Naive thymus-derived CD8-positive, alpha-beta T cell (primary cell): ENCODE measurements at regions not wholly inside any gene's neighbourhood (a gene's known extent, or its start where the extent isn't known, plus 50 kb on each side); places are given as distances from the start of the nearest gene placed in this dataset.

ENCODE experiments used
- ATAC-seq, 2 donors: fragments of 150-1000 bp; cut with Tn5 transposase in 1 of 2; sonication (Bioruptor Pico), chemical (Tn5 transposase) in 1 of 2; 1 replicate in 1 of 2; 2 replicates in 1 of 2; pipeline ENCODE4 v1.10.0; 2021; ENCODE audit warnings: mild to moderate bottlenecking in 2 of 2, moderate library complexity in 2 of 2
- POLR2A ChIA-PET: fragments of 350-600 bp; sonication (Branson Sonifier 250); formaldehyde crosslinking; loops from one replicate; lab custom pipeline; 2021; ENCODE audit warnings: antibody characterized with exemption; lab: Charles Lee
- DNase-seq, 10 donors: peaks; one replicate each; pipeline versions ENCODE4 v3.0.0 to v3.0.0-alpha.2; 2020 to 2022
- H3K27ac Mint-ChIP-seq, 10 donors: one replicate each; pipeline ENCODE4 v1.8.0; 2020 to 2022; ENCODE audit warnings: mild to moderate bottlenecking in 10 of 10, mixed read lengths in 10 of 10, moderate library complexity in 4 of 10, inconsistent platforms in 1 of 10
- H3K27me3 Mint-ChIP-seq, 5 donors: one replicate each; pipeline ENCODE4 v1.8.0; 2021 to 2022; ENCODE audit warnings: mixed read lengths in 5 of 5
- H3K36me3 Mint-ChIP-seq, 3 donors: one replicate each; pipeline ENCODE4 v1.8.0; 2020 to 2022; ENCODE audit warnings: mixed read lengths in 3 of 3, mild to moderate bottlenecking in 2 of 3, inconsistent platforms in 1 of 3
- H3K4me1 Mint-ChIP-seq, 4 donors: one replicate each; pipeline ENCODE4 v1.8.0; 2021 to 2022; ENCODE audit warnings: mixed read lengths in 4 of 4
- H3K4me3 Mint-ChIP-seq, 10 donors: one replicate each; pipeline ENCODE4 v1.8.0; 2020 to 2022; ENCODE audit warnings: mild to moderate bottlenecking in 10 of 10, mixed read lengths in 10 of 10, moderate library complexity in 6 of 10, inconsistent platforms in 1 of 10
- H3K9me3 Mint-ChIP-seq, 9 donors: one replicate each; pipeline ENCODE4 v1.8.0; 2020 to 2022; ENCODE audit warnings: mixed read lengths in 9 of 9, mild to moderate bottlenecking in 3 of 9, inconsistent platforms in 1 of 9, moderate library complexity in 1 of 9

DNA sequence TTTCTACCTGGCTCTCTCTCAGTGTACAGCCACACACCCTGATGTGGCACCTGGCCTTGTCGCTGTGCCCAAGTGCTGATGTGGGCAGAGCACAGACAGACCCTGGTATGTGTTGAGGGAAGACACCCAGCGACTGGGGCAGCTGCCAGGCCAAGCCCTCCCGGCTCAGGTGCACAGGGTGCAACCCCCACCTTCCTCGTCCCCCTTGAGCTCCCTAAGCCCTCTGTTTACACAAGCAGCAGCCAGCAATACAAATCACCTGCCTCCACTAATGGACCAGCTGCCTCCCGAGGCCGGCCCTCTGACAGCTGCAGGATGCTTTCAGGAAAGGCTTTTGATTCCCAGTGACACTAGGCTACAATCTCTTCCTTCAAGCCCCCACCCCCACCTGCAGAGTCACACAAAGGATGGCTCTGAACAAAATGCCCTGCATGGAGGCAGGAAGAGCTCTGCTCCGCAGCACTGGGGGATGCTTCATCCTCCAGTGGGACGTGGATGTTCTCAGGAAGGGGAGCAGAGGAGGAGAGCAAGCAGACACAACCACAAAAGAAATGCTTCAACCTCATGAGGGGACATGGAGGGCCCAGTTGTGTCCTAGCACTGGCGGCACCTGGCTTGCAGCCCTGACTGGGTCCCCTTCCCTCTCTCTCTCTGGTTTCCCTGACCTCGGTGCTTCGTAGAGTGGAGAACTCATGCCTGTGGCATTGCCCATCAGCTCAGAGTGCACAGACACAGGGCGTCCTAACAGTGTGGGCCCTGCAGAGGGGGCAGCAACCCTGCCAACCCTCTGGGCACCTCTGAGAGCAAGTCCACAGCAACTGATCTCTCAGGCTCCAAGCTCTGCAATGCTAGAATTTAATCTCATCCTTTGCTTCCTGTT lies 140.8 kb downstream of the BARX1 start:
- ATAC-seq, result no peak
- DNase-seq, result no peak
- Mint-ChIP-seq H3K36me3 (no peaks in the 10 kb centered on the region), H3K27me3 (peaks cover 15 to 56% (median 36%) of the 10 kb centered on the region in 5 donors), H3K9me3 (peaks cover 0 to 3% (median 0%) of the 10 kb centered on the region in 9 donors), H3K4me1 (no peaks in the 10 kb centered on the region), H3K4me3 (no peak overlapping the region), H3K27ac (peak overlapping the region in 1 of 10 donors; percentile 17)
- POLR2A ChIA-PET, result no interaction called here

DNA sequence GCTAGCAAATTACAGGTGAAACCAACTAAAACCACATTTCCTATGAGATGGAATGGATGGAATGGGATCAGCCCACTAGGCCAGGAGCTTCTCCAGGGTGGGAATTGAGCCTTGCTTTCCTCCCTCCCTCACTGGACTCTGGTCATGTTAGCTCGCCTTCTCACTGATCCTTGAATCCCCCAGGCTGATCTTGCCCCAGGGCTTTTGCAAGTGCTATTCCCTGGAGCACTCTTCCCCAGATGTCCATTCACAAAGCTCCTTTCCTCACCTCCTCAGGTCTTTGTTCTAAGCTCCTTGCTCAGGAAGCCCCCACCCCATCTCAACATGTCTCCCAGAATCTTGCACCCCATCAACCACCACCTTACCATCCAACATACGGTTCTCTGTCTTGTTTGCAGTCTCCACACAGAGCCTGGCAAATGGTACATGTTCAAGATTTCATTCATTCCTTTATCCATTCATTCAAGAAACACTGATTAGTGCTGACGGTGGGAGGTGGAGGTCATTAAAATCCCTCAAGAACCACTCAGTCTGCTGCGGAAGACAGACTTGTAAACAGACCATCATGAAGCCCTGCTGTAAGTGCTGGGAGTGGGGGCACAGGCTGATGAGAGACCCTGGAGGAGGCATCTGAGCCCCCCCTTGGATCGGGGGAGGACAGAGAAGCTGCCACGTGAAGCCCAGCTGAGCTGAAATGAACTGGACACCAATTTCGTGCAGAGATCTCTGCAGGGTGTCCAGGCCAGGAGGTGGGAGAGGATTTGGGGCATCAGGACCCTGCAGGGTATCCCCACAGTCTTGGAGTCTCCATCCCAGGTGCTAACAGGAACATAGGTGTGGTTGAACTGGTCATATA lies 141.7 kb downstream of the BARX1 start:
- H3K4me3 Mint-ChIP-seq, result no peak overlapping the region
- ATAC-seq (no peak), DNase-seq (no peak)
- peaks cover 0 to 3% (median 0%) of the 10 kb centered on the region in 9 donors for H3K9me3 Mint-ChIP-seq
- no peaks in the 10 kb centered on the region for H3K4me1 Mint-ChIP-seq
- H3K36me3 Mint-ChIP-seq, result no peaks in the 10 kb centered on the region
- H3K27me3 Mint-ChIP-seq, result peaks cover 15 to 50% (median 31%) of the 10 kb centered on the region in 5 donors
- POLR2A ChIA-PET, result no interaction called here
- no peak overlapping the region for H3K27ac Mint-ChIP-seq

GRCh38 chr9:93812410-93812668 lies 142.8 kb downstream of the BARX1 start:
- no peak overlapping the region for H3K4me3 Mint-ChIP-seq
- DNase-seq (no peak), ATAC-seq (no peak)
- H3K27me3 Mint-ChIP-seq, result peaks cover 15 to 44% (median 23%) of the 10 kb centered on the region in 5 donors
- no peaks in the 10 kb centered on the region for H3K4me1 Mint-ChIP-seq
- POLR2A ChIA-PET, result no interaction called here
- H3K27ac Mint-ChIP-seq, result no peak overlapping the region
- no peaks in the 10 kb centered on the region for H3K36me3 Mint-ChIP-seq
- peaks cover 0 to 3% (median 0%) of the 10 kb centered on the region in 9 donors for H3K9me3 Mint-ChIP-seq

- DNase-seq (no peak), ATAC-seq (no peak)
- Mint-ChIP-seq H3K27ac (no peak overlapping the region), H3K4me3 (no peak overlapping the region), H3K36me3 (peaks cover 0 to 3% (median 0%) of the 10 kb centered on the region in 3 donors), H3K9me3 (peaks cover 0 to 12% (median 5%) of the 10 kb centered on the region in 9 donors), H3K4me1 (no peaks in the 10 kb centered on the region), H3K27me3 (peaks cover 5 to 27% (median 18%) of the 10 kb centered on the region in 5 donors)
- POLR2A ChIA-PET, result interaction anchor here (0.6 kb wide), 1 partner anchor 12 kb away, joined by 6 read pairs; no protein-coding TSS in a partner anchor
Measured at GRCh38 chr9:93810028-93810971, 144.9 kb downstream of the BARX1 start.

- Mint-ChIP-seq H3K36me3 (peaks cover 0 to 3% (median 0%) of the 10 kb centered on the region in 3 donors), H3K27ac (peak overlapping the region in 1 of 10 donors; percentile 18), H3K27me3 (peaks cover 8 to 29% (median 14%) of the 10 kb centered on the region in 5 donors), H3K4me1 (no peaks in the 10 kb centered on the region), H3K4me3 (no peak overlapping the region), H3K9me3 (peaks cover 0 to 19% (median 5%) of the 10 kb centered on the region in 9 donors)
- ATAC-seq (no peak), DNase-seq (no peak)
- POLR2A ChIA-PET, result interaction anchor here (0.6 kb wide), 1 partner anchor 13 kb away, joined by 6 read pairs; no protein-coding TSS in a partner anchor
Measured at GRCh38 chr9:93809204-93809940, 145.8 kb downstream of the BARX1 start.

DNA sequence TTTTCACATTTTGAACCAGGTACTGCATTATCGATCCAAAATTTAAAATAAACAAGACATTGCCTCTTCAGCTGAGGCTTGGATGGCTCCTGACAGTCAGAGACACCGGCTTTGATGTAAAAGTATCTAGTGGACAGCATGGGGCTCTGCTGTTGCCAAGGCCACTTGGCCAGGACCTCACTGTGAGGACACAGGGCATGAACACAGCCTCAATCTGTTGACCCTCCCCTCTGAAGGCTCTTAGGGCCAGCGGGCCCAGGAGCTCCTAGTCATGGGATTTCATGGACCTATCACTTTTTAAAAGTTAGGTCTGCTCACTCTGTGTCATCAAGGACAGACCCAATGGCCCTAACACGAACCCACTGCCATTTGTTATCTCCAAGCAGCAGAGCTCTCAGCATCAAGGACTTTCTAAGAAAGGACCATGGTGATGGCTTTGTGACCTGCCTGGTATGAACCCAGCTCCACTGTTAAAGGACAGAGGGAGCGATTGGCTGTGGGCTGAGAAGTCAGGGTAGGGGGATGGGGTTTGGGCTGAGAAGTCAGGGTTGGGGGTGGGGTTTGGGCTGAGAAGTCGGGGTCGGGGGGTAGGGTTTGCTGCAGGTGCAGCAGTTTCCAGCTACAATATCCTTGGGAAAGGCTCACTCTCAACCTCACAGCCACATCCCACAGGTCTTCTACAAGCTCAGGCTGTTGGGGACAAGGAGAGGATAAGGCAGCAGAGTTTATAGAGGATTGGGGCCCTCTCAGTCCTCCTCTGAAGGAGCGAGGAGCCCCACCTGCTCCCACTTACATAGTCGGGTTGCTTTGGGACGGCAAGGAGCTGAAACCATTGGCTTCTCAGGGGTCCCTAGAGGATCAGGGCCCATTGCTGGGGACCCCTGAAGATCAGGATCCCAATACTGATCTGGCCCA lies 146.8 kb downstream of the BARX1 start:
- H3K36me3 Mint-ChIP-seq, result peaks cover 0 to 3% (median 0%) of the 10 kb centered on the region in 3 donors
- no peak for ATAC-seq
- POLR2A ChIA-PET, result no interaction called here
- H3K27me3 Mint-ChIP-seq, result peaks cover 5 to 25% (median 10%) of the 10 kb centered on the region in 5 donors
- H3K4me1 Mint-ChIP-seq, result no peaks in the 10 kb centered on the region
- H3K27ac Mint-ChIP-seq, result no peak overlapping the region
- DNase-seq, result no peak
- H3K4me3 Mint-ChIP-seq, result no peak overlapping the region
- H3K9me3 Mint-ChIP-seq, result peaks cover 0 to 26% (median 6%) of the 10 kb centered on the region in 9 donors

GRCh38 chr9:93807166-93808074 lies 147.7 kb downstream of the BARX1 start:
- ATAC-seq (no peak), DNase-seq (no peak)
- peaks cover 0 to 26% (median 6%) of the 10 kb centered on the region in 9 donors for H3K9me3 Mint-ChIP-seq
- POLR2A ChIA-PET, result no interaction called here
- H3K4me1 Mint-ChIP-seq, result no peaks in the 10 kb centered on the region
- H3K27me3 Mint-ChIP-seq, result peaks cover 4 to 27% (median 14%) of the 10 kb centered on the region in 5 donors
- no peak overlapping the region for H3K4me3 Mint-ChIP-seq
- H3K27ac Mint-ChIP-seq, result no peak overlapping the region
- H3K36me3 Mint-ChIP-seq, result peaks cover 0 to 3% (median 0%) of the 10 kb centered on the region in 3 donors

DNA sequence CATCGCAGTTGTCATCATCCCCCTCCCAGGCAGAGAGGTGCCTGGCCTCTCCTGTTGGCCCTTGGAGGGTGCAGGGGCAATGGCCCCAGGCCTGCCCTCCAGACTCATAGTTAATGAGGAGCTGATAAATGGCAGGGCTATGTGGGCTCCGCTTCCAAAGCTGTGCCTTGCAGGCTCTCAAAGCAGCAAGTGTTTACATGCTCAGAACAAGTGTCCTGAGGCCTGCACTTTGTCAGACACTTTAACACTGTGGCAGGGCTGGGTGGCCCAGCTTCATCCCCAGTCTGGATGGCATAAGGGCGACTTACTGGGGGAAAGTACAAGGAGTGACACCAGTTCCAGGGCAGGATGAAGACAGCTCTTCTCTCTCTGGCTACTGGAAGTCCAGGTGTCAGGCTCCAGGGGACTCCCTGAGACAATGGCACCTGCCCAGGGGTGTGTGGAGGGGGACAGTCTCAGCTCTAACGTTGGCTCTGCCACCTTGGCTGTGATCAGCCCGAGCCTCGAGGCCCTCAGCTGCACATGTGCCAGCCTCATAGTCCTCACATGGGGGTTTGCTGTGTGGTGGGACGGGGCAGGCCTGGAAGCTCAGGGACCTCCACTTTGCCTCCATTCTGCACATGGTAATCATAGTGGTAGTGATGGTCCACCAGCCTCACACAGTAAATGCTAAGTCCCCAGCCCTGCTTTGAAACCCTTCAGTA lies 153.4 kb downstream of the BARX1 start:
- ATAC-seq (no peak), DNase-seq (no peak)
- H3K9me3 Mint-ChIP-seq, result peaks cover 0 to 45% (median 20%) of the 10 kb centered on the region in 9 donors
- H3K27ac Mint-ChIP-seq, result no peak overlapping the region
- peaks cover 14 to 62% (median 29%) of the 10 kb centered on the region in 5 donors for H3K27me3 Mint-ChIP-seq
- no peak overlapping the region for H3K4me3 Mint-ChIP-seq
- H3K36me3 Mint-ChIP-seq, result peaks cover 0 to 18% (median 10%) of the 10 kb centered on the region in 3 donors
- no peaks in the 10 kb centered on the region for H3K4me1 Mint-ChIP-seq
- POLR2A ChIA-PET, result no interaction called here

DNA sequence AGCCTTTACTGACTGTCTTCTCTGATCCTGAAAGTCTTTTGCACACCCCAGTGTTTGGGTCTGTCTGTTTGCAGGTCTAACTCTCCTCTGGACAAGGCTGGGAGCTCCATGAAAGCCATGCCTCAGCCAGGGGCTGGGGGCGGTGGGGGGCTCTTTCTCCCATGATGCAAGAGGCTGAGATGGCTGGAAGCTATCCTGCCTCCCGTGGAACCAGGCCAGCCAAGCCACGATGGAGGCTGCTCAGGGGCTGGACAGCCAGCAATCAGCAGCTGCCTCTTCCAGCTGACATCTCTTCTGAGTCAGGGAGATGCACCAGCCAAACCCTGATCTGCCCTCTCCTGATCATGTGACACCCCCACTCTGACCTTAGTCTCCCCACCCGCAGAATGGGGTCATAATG lies 154.0 kb downstream of the BARX1 start:
- Mint-ChIP-seq H3K27ac (no peak overlapping the region), H3K4me3 (no peak overlapping the region), H3K36me3 (peaks cover 0 to 18% (median 8%) of the 10 kb centered on the region in 3 donors)

More for the DNA sequence above, 154.0 kb downstream of the BARX1 start:
- POLR2A ChIA-PET, result no interaction called here
- Mint-ChIP-seq H3K27me3 (peaks cover 15 to 62% (median 29%) of the 10 kb centered on the region in 5 donors), H3K4me1 (no peaks in the 10 kb centered on the region), H3K9me3 (peaks cover 0 to 39% (median 20%) of the 10 kb centered on the region in 9 donors)
- no peak for ATAC-seq
- no peak for DNase-seq
